Nephron (organoid): ENCODE measurements at regions not wholly inside any gene's neighbourhood (a gene's known extent, or its start where the extent isn't known, plus 50 kb on each side); places are given as distances from the start of the nearest gene placed in this dataset.

ENCODE experiments used
- H3K27ac Mint-ChIP-seq, 3 experiments: 2 replicates each; pipeline ENCODE4 v1.8.0; 2020; ENCODE audit warnings: mixed read lengths in 3 of 3, mild to moderate bottlenecking in 2 of 3, moderate library complexity in 1 of 3
- H3K27me3 Mint-ChIP-seq: 2 replicates; pipeline ENCODE4 v1.8.0; 2021; ENCODE audit warnings: low read depth, mild to moderate bottlenecking, moderate library complexity, mixed read lengths
- H3K36me3 Mint-ChIP-seq: 2 replicates; pipeline ENCODE4 v1.8.0; 2020; ENCODE audit warnings: low read depth, mixed read lengths
- H3K4me1 Mint-ChIP-seq: 2 replicates; pipeline ENCODE4 v1.8.0; 2020; ENCODE audit warnings: mixed read lengths
- H3K4me3 Mint-ChIP-seq, 3 experiments: 2 replicates each; pipeline ENCODE4 v1.8.0; 2020; ENCODE audit warnings: mild to moderate bottlenecking in 3 of 3, mixed read lengths in 3 of 3, moderate library complexity in 2 of 3
- H3K9me3 Mint-ChIP-seq: 2 replicates; pipeline ENCODE4 v1.8.0; 2020; ENCODE audit warnings: mixed read lengths
- TF ChIP-seq, protein P1 (sequence below), 3 experiments: fragments of 200-600 bp; sonication (generic); IDR thresholded peaks; one replicate each; pipeline ENCODE4 v1.5.0; 2021; ENCODE audit warnings: antibody characterized with exemption in 3 of 3; ENCODE audit not compliant: unreplicated experiment in 3 of 3

DNA sequence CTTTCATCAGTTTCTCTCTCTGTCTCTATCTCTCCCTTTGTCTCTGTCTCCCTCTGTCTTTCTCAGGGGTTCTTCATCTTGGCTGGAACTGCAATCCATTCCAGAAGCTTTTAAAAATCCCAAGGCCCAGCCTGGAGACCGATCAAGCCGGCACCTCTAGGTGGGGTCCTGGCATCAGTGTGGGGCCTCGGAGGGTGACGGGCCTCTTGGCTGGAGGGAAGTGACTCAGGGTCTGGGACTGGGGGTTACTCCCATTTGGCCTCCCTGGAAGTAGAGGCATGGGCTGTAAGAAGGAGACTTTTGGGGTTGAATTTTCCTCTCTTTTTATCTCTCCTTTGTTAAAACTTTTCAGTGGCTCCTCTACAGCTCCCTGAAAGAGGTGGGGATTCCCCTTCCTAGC is 52.8 kb upstream of the OTOF start:
- Mint-ChIP-seq H3K9me3 (no peaks in the 10 kb centered on the region), H3K4me1 (peaks cover 18% of the 10 kb centered on the region), H3K4me3 (no peak overlapping the region), H3K27ac (peak overlapping the region in 2 of 3 experiments; percentile 34 to 44), H3K27me3 (peaks cover 11% of the 10 kb centered on the region), H3K36me3 (no peaks in the 10 kb centered on the region)
- TF ChIP-seq, protein P1, sequence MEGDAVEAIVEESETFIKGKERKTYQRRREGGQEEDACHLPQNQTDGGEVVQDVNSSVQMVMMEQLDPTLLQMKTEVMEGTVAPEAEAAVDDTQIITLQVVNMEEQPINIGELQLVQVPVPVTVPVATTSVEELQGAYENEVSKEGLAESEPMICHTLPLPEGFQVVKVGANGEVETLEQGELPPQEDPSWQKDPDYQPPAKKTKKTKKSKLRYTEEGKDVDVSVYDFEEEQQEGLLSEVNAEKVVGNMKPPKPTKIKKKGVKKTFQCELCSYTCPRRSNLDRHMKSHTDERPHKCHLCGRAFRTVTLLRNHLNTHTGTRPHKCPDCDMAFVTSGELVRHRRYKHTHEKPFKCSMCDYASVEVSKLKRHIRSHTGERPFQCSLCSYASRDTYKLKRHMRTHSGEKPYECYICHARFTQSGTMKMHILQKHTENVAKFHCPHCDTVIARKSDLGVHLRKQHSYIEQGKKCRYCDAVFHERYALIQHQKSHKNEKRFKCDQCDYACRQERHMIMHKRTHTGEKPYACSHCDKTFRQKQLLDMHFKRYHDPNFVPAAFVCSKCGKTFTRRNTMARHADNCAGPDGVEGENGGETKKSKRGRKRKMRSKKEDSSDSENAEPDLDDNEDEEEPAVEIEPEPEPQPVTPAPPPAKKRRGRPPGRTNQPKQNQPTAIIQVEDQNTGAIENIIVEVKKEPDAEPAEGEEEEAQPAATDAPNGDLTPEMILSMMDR (IDR thresholded peaks at IDR 0.05; ENCODE audit: unreplicated experiment in 3 of 3) = no peak

GRCh38 chr2:26530240-26530540 is 52.3 kb upstream of the OTOF start:
- peak overlapping the region in 1 of 3 experiments; percentile 44 for H3K27ac Mint-ChIP-seq
- H3K4me3 Mint-ChIP-seq = no peak overlapping the region
- TF ChIP-seq, protein P1 (IDR thresholded peaks at IDR 0.05; ENCODE audit: unreplicated experiment in 3 of 3) = no peak
- H3K4me1 Mint-ChIP-seq = peaks cover 18% of the 10 kb centered on the region
- peaks cover 11% of the 10 kb centered on the region for H3K27me3 Mint-ChIP-seq
- H3K9me3 Mint-ChIP-seq = no peaks in the 10 kb centered on the region
- H3K36me3 Mint-ChIP-seq = no peaks in the 10 kb centered on the region

GRCh38 chr2:26529406-26530239 is 51.7 kb upstream of the OTOF start:
- Mint-ChIP-seq H3K27me3 (peaks cover 13% of the 10 kb centered on the region), H3K36me3 (no peaks in the 10 kb centered on the region), H3K4me3 (no peak overlapping the region), H3K9me3 (no peaks in the 10 kb centered on the region), H3K27ac (peak overlapping the region; percentile 7 to 44 (median 43)), H3K4me1 (peaks cover 16% of the 10 kb centered on the region)
- TF ChIP-seq, protein P1 (IDR thresholded peaks at IDR 0.05; ENCODE audit: unreplicated experiment in 3 of 3) = no peak

- H3K4me1 Mint-ChIP-seq = peaks cover 8% of the 10 kb centered on the region
- no peak overlapping the region for H3K4me3 Mint-ChIP-seq
- H3K27ac Mint-ChIP-seq = no peak overlapping the region
- peaks cover 14% of the 10 kb centered on the region for H3K27me3 Mint-ChIP-seq
- TF ChIP-seq, protein P1 (IDR thresholded peaks at IDR 0.05; ENCODE audit: unreplicated experiment in 3 of 3) = no peak
- H3K9me3 Mint-ChIP-seq = no peaks in the 10 kb centered on the region
- H3K36me3 Mint-ChIP-seq = no peaks in the 10 kb centered on the region
Measured at GRCh38 chr2:26528836-26529235, 50.9 kb upstream of the OTOF start.

- no peak overlapping the region for H3K4me3 Mint-ChIP-seq
- TF ChIP-seq, protein P1 (IDR thresholded peaks at IDR 0.05; ENCODE audit: unreplicated experiment in 3 of 3) = no peak
- H3K27me3 Mint-ChIP-seq = peaks cover 20% of the 10 kb centered on the region
- no peaks in the 10 kb centered on the region for H3K9me3 Mint-ChIP-seq
- H3K4me1 Mint-ChIP-seq = peaks cover 6% of the 10 kb centered on the region
- H3K36me3 Mint-ChIP-seq = no peaks in the 10 kb centered on the region
- no peak overlapping the region for H3K27ac Mint-ChIP-seq
Measured at GRCh38 chr2:26527726-26528585, 50.0 kb upstream of the OTOF start.
